HG02571 (cell line): ENCODE measurements at regions not wholly inside any gene's neighbourhood (a gene's known extent, or its start where the extent isn't known, plus 50 kb on each side); places are given as distances from the start of the nearest gene placed in this dataset.

Experiments used
- ATAC-seq: cut with Tn5 transposase; IDR thresholded peaks from one replicate; pipeline ENCODE4 v1.9.1; 2021; ENCODE audit warnings: mild to moderate bottlenecking, moderate library complexity; ENCODE audit not compliant: unreplicated experiment

GRCh38 chr9:117858561-117858960, 154.4 kb downstream of the TLR4 start:
- no peak for ATAC-seq

DNA sequence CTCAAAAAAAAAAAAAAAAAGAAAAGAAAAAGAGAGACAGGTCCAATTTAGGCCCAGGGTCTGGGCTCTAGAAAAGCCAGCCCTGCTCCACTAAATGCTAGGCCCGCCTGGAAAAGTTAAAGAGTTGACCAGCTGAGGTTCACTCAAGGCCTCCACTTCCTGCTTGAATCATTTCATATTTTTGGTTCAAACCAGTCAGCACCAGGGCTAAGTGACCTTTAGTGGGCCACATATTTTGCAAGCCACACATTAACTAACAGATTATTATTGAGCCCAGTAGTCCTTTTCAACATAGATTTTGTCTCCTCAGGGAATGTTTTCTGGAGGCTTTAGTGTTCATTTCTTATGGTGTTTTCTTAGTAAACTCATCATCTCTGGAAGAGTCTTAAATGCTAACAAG, 156.6 kb downstream of the TLR4 start:
- no peak for ATAC-seq

GRCh38 chr9:117864385-117865057, 160.3 kb downstream of the TLR4 start:
- ATAC-seq: no peak

GRCh38 chr9:117868594-117868993, 164.4 kb downstream of the TLR4 start:
- no peak for ATAC-seq

- no peak for ATAC-seq
Measured at GRCh38 chr9:117869287-117869686, 165.1 kb downstream of the TLR4 start.

DNA sequence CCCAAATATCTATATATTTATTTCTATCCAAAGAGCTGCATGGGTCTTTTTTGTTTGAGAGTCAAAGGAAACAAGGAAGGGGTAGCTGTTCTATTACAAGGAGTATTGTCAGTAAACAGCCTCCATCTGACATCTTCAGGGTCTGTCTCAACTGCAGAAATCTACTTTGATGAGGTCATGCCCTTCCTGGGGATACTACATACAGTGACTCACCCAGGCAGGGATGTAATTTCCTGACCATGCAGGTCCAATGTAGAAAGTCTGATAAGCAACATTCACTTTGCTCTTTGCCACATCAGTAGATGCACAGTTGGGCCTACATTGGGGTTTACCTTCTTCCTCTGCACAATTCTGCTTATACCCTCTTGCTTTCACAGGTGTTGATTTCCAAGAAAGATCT, 165.5 kb downstream of the TLR4 start:
- ATAC-seq: no peak

- no peak for ATAC-seq
Measured at GRCh38 chr9:117873664-117874063, 169.5 kb downstream of the TLR4 start.

DNA sequence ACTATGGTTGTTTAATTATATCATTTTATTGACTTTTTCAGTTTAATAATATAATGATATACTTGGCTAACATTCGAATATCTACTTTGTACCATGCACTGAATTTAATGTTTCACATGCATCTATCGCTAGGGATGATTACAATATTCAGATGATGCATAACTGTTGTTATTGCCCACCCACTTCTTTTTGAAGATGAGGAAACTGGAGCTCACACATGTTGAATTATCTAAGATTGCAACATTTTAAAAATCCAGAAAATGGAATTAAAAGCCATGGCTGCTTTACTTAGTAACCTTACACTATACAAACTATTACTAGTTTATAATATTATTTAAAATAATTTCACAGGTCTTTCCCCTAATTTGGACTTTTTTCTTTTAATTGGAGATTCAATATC, 171.7 kb downstream of the TLR4 start:
- ATAC-seq: no peak

DNA sequence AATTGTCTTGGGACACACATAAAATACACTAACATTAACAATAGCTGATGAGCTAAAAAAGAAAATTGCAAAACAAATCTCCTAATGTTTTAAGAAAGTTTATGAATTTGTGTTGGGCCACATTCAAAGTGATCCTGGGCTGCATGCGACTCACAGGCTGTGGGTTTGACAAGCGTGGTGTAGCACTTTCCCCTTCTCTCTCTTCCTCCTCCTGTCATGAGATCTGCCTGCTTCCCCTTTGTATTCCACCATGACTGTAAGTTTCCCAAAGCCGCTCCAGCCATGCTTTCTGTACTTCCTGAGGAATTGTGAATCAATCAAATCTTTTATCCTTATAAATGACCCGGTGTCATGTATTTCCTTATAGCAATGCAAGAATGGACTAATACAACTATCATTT, 178.0 kb downstream of the TLR4 start:
- ATAC-seq: no peak

DNA sequence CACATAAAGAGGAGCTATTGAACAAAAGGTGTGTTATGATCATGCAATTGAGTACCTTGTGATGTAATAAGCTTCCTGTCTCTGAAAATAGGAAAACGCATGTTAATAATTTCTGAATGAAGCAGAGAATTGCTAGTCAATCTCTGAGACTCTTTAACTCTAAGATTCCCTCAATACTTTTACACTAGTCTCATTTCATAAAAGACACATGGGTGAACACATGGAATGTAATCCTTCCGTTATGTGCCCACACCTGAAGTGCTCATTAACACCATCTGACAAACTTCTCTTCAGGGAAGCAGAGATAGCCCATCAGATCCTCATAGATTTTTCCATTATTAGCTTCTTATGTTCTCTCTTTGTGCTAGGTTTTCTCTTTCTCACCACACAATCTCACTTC, 182.4 kb downstream of the TLR4 start:
- no peak for ATAC-seq

- no peak for ATAC-seq
Measured at GRCh38 chr9:117887383-117887782, 183.2 kb downstream of the TLR4 start.

GRCh38 chr9:117887941-117888340, 183.7 kb downstream of the TLR4 start:
- ATAC-seq: no peak

DNA sequence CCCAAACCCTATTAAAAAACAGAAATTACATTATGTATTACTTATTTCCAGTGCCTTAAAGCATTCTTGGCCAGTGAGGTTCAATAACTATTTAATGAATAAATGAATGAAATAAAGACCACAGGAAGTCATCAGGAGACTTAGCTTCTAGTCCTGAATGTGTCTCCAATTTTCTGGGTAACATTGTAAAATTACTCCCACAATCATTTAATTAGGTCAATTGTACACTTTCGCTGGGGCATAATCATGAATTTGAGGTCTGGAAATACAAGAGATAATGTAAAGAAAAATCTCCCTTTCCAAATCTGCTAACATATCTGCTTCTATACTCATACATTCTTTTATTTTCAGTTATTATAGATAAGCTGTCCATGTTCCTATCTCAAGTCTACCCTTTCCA, 199.2 kb downstream of the TLR4 start:
- no peak for ATAC-seq

GRCh38 chr9:117906763-117907162, 202.6 kb downstream of the TLR4 start:
- no peak for ATAC-seq

GRCh38 chr9:117907420-117907819, 203.2 kb downstream of the TLR4 start:
- no peak for ATAC-seq

DNA sequence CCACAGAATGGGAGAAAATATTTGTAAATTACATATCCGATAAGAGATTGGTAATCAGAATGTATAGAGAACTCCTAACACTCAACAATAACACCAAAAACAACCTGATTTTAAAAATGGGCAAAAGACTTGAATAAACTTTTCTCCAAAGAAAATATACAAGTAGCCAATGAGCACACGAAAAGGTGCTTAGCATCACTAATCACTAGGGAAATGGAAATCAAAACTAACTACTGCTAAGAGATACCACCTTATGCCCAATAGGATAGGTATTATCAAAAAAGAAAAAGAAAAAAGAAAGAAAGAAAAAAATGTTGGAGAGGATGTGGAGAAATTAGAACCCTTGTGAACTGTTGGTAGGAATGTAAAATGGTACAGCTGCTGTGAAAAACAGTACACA, 212.1 kb downstream of the TLR4 start:
- no peak for ATAC-seq

DNA sequence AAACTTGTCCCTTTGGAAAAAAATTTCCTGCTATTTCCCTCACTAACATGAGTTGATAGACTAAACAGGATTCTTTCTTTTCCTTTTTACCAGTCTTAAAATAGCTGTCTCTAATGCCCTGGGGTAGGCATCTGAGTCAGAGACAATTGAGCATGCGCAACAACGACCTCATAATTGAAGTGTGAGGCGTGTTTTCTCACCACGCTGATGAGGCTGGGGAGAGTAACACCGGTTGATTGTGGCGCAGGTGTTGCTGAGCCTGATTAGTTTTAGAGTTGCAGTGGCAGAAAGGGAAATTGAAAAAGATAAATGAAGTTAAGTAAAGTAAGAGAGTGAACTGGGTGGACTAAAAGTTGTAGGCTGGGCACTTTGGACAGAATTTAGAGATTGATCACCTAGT, 213.7 kb downstream of the TLR4 start:
- no peak for ATAC-seq

DNA sequence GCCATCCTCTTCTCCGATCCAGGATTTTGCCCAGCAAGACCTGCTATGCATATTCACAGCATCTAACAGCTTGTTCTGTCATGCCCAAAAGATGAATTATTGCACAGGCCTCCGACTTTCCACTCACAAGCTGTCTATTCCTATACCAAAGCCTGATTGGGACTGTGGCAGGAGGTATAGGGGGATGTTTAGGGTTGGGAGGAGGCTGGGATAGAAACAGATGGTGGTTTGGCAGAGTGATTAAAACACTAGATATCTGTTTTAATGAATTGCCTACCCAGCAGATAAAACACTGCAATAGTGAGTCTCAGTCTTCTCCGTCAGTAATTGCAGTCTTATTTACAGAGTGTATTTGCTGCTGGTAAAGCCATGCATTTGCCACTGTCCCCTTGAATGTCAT, 215.3 kb downstream of the TLR4 start:
- ATAC-seq: no peak

DNA sequence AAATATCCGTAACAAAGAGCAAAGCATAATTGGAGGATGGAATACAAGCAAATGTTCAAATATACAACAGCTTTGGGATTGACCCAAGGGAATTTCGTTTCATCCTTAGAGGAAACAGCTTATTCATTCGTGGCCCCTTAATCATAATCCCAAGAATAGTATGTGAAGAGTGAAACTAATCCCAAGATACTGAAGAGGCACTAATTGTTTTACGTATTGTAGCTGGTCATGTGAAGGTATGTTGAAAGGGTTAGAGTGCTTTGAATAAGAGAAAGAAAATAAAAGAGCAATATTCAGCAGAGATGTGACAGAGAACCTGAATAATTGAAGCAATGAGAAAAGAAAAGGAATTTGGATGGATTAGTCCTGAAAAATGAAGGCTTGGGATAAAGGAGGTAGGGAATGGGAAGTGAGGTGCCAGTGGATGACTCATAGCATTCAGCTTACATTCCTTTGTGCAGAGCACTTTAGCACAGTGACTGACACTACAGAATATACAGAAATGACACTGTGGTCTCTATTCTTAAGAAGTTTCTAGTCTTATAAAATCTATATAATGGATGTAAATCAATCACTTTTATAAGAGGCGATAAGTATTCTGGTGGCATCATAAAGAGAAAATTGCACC, 221.9 kb downstream of the TLR4 start:
- ATAC-seq: no peak

GRCh38 chr9:117927354-117927753, 223.2 kb downstream of the TLR4 start:
- ATAC-seq: no peak

DNA sequence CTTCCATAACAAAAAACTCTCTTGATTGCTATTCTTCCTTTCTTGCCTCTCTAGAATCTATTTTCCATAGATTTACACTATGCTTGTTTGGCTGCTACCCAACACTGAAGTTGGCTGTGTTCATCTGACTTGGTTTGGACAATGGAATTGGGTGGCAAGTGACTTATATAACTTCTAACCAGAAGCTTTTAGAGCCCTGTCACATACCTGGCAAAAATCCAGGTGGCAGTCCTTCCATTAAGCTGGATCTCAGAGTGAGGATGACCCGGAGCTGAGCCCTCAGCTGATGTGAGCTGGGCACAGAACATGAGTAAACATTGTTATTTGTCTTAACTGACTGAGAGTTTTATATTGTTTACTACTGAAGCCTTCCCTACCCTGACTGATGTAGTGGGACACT, 225.7 kb downstream of the TLR4 start:
- no peak for ATAC-seq

GRCh38 chr9:117932585-117932984, 228.4 kb downstream of the TLR4 start:
- ATAC-seq: no peak
